Hepatocyte (in vitro differentiated cells): ENCODE measurements at regions not wholly inside any gene's neighbourhood (a gene's known extent, or its start where the extent isn't known, plus 50 kb on each side); places are given as distances from the start of the nearest gene placed in this dataset.

Experiments used
- EZH2 ChIP-seq: fragments of 200-600 bp; sonication (generic); IDR thresholded peaks from 2 replicates; pipeline ENCODE4 v1.6.1; 2016; ENCODE audit warnings: antibody characterized with exemption, mild to moderate bottlenecking, borderline replicate concordance
- EZH2phosphoT487 ChIP-seq: fragments of 200-600 bp; sonication (generic); IDR thresholded peaks from one replicate; pipeline ENCODE4 v1.6.1; 2018; ENCODE audit warnings: antibody characterized with exemption, mild to moderate bottlenecking, low read depth, moderate library complexity; ENCODE audit not compliant: unreplicated experiment, severe bottlenecking
- TF ChIP-seq, protein P1 (sequence below): fragments of 200-600 bp; sonication (generic); IDR thresholded peaks from 2 replicates; pipeline ENCODE4 v1.5.1; 2016; ENCODE audit warnings: antibody characterized with exemption, mild to moderate bottlenecking; ENCODE audit not compliant: poor library complexity

GRCh38 chr4:175444512-175444911 is 367.6 kb downstream of the GPM6A start:
- TF ChIP-seq EZH2 (no peak), EZH2phosphoT487 (no peak)
- TF ChIP-seq, protein P1, sequence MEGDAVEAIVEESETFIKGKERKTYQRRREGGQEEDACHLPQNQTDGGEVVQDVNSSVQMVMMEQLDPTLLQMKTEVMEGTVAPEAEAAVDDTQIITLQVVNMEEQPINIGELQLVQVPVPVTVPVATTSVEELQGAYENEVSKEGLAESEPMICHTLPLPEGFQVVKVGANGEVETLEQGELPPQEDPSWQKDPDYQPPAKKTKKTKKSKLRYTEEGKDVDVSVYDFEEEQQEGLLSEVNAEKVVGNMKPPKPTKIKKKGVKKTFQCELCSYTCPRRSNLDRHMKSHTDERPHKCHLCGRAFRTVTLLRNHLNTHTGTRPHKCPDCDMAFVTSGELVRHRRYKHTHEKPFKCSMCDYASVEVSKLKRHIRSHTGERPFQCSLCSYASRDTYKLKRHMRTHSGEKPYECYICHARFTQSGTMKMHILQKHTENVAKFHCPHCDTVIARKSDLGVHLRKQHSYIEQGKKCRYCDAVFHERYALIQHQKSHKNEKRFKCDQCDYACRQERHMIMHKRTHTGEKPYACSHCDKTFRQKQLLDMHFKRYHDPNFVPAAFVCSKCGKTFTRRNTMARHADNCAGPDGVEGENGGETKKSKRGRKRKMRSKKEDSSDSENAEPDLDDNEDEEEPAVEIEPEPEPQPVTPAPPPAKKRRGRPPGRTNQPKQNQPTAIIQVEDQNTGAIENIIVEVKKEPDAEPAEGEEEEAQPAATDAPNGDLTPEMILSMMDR: no peak
